CD4-positive, alpha-beta T cell treated with Interleukin-17A for 1 hour (primary cell): ENCODE measurements at regions not wholly inside any gene's neighbourhood (a gene's known extent, or its start where the extent isn't known, plus 50 kb on each side); places are given as distances from the start of the nearest gene placed in this dataset.
"Not testable (repeated sequence)": the region's sequence is repeated elsewhere in the genome, so short reads cannot be mapped to it uniquely, and the experiment has no call there.

Experiments
- DNase-seq: peaks from one replicate; pipeline ENCODE4 v3.0.0-alpha.2; 2020

- DNase-seq, result no peak
Observed at GRCh38 chrX:69060631-69061408, 104.4 kb downstream of the PJA1 start.

- no peak for DNase-seq
Observed at GRCh38 chrX:69055193-69055592, 110.1 kb downstream of the PJA1 start.

GRCh38 chrX:69054497-69054896, 110.8 kb downstream of the PJA1 start:
- not testable (repeated sequence) for DNase-seq

- no peak for DNase-seq
Observed at GRCh38 chrX:69051901-69052300, 113.4 kb downstream of the PJA1 start.

GRCh38 chrX:69050051-69050765, 115.0 kb downstream of the PJA1 start:
- DNase-seq, result no peak

- no peak for DNase-seq
Observed at GRCh38 chrX:69046996-69047490, 118.2 kb downstream of the PJA1 start.

- DNase-seq, result no peak
Observed at GRCh38 chrX:69045616-69046345, 119.5 kb downstream of the PJA1 start.

GRCh38 chrX:69038816-69039215, 126.4 kb downstream of the PJA1 start:
- DNase-seq, result no peak

GRCh38 chrX:69038188-69038587, 127.1 kb downstream of the PJA1 start:
- DNase-seq, result no peak

GRCh38 chrX:69037786-69038185, 127.5 kb downstream of the PJA1 start:
- DNase-seq, result no peak

GRCh38 chrX:69036674-69037573, 128.3 kb downstream of the PJA1 start:
- no peak for DNase-seq

- DNase-seq, result no peak
Observed at GRCh38 chrX:69034451-69034850, 130.8 kb downstream of the PJA1 start.

- no peak for DNase-seq
Observed at GRCh38 chrX:69033936-69034335, 131.3 kb downstream of the PJA1 start.

GRCh38 chrX:69032601-69033000, 132.7 kb downstream of the PJA1 start:
- no peak for DNase-seq

- DNase-seq, result no peak
Observed at GRCh38 chrX:69031971-69032391, 133.3 kb downstream of the PJA1 start.

- no peak for DNase-seq
Observed at GRCh38 chrX:69031181-69031580, 134.1 kb downstream of the PJA1 start.

GRCh38 chrX:69029771-69030170, 135.5 kb downstream of the PJA1 start:
- no peak for DNase-seq

- DNase-seq, result no peak
Observed at GRCh38 chrX:69028761-69029120, 136.5 kb downstream of the PJA1 start.

- no peak for DNase-seq
Observed at GRCh38 chrX:69028006-69028760, 137.1 kb downstream of the PJA1 start.

GRCh38 chrX:69027181-69028005, 137.9 kb downstream of the PJA1 start:
- DNase-seq, result no peak

GRCh38 chrX:69025802-69026301, 139.4 kb downstream of the PJA1 start:
- no peak for DNase-seq
